Activated naive CD8-positive, alpha-beta T cell treated with anti-CD3 and anti-CD28 coated beads for 36 hours (primary cell): ENCODE measurements at regions not wholly inside any gene's neighbourhood (a gene's known extent, or its start where the extent isn't known, plus 50 kb on each side); places are given as distances from the start of the nearest gene placed in this dataset.
"Not testable (repeated sequence)": the region's sequence is repeated elsewhere in the genome, so short reads cannot be mapped to it uniquely, and the experiment has no call there.

Experiments
- DNase-seq: peaks from one replicate; pipeline ENCODE4 v3.0.0; 2021
- H3K27ac Mint-ChIP-seq: one replicate; pipeline ENCODE4 v1.8.0; 2022; ENCODE audit warnings: mild to moderate bottlenecking, moderate library complexity, mixed read lengths
- H3K27me3 Mint-ChIP-seq: one replicate; pipeline ENCODE4 v1.8.0; 2022; ENCODE audit warnings: mild to moderate bottlenecking, mixed read lengths
- H3K36me3 Mint-ChIP-seq: one replicate; pipeline ENCODE4 v1.8.0; 2021; ENCODE audit warnings: mild to moderate bottlenecking, mixed read lengths
- H3K4me1 Mint-ChIP-seq: one replicate; pipeline ENCODE4 v1.8.0; 2021; ENCODE audit warnings: mixed read lengths
- H3K4me3 Mint-ChIP-seq: one replicate; pipeline ENCODE4 v1.8.0; 2022; ENCODE audit warnings: mild to moderate bottlenecking, moderate library complexity, mixed read lengths
- H3K9me3 Mint-ChIP-seq: one replicate; pipeline ENCODE4 v1.8.0; 2022; ENCODE audit warnings: mixed read lengths

DNA sequence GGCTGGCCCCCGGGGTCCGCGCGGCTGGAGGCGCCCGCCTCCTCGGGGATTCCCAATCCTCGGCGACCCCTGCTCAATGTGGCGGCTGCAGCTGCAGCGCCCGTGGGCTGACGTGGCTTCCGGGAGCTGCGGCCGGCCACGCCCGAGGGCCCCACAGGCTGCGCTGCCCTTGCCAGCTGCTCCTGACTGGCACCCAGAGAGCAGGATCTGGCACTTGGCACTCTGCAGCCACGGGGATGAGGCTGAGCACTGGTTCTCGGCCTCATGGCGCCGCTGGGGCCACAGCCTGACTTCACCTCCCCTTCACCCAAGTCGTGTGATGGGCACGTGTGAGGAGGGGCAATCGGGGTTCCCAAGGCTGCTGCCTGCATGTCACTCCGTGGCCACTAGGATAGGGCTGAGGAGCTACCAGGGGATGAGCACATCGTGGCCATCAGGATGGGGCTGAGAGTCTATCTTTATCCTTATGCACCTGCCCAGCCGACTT, 267.8 kb upstream of the FRG2C start:
- Mint-ChIP-seq H3K36me3 (peaks cover 2% of the 10 kb centered on the region), H3K27ac (no peak overlapping the region), H3K4me1 (no peaks in the 10 kb centered on the region)

DNA sequence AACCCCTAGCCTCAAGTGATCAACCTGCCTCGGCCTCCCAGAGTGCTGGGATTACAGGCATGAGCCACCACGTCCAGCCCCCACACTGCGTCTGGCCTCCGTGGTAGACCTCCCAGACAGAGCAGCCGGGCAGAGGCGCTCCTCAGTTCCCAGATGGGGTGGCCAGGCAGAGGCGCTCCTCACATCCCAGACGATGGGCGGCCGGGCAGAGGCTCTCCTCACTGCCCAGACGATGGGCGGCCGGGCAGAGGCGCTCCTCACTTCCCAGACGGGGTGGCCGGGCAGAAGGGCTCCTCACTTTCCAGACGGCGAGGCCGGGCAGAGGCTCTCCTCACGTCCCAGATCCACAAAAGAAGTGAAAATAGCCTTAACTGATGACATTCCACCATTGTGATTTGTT, 266.6 kb upstream of the FRG2C start:
- H3K27ac Mint-ChIP-seq, H3K36me3 Mint-ChIP-seq, H3K4me1 Mint-ChIP-seq, H3K9me3 Mint-ChIP-seq, H3K27me3 Mint-ChIP-seq, DNase-seq, H3K4me3 Mint-ChIP-seq: not testable (repeated sequence)

More for the DNA sequence above, 267.8 kb upstream of the FRG2C start:
- Mint-ChIP-seq H3K4me3 (no peak overlapping the region), H3K9me3 (peaks cover 2% of the 10 kb centered on the region), H3K27me3 (peaks cover 9% of the 10 kb centered on the region)
- no peak for DNase-seq

DNA sequence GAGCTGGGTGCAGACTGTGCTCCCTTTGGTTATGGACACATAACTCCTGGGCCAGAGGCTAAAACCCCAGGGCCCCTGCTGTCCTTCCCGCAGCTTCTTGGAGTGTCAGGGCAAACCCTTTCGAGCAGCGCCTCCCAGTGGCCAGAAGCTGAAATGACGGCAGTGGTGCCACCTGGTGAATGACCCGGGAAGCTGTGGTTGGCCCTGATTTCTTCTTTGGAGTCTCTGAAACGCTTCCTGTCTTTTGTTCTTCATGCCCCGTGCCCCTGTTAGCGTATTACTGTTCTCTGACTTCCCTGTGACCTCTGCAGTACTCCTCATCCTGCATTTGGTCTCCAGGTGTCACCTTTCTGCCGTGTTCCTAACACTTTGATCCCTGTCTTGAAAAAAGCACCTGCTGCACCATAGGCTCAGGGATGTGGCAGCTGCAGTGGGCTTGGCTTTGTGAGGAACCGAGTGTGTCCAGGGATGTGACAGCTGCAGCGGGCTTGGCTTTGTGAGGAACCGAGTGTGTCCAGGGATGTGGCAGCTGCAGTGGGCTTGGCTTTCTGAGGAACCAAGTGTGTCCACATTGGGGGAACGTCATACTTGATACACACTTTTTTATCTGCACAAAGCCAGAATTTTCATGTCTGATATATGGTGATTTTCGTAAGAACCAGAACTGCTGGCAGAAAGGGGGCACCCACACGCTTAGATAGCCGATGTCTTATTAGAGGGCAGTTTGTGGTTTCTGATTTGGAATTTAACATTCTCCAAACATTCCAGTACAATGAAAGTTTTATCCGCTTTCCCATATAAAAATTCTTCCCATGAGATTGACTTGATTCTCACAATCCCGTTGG, 241.8 kb upstream of the FRG2C start:
- not testable (repeated sequence) for H3K27ac Mint-ChIP-seq, H3K27me3 Mint-ChIP-seq, H3K4me3 Mint-ChIP-seq, H3K4me1 Mint-ChIP-seq, H3K9me3 Mint-ChIP-seq, H3K36me3 Mint-ChIP-seq
- DNase-seq, result peak; percentile 35

DNA sequence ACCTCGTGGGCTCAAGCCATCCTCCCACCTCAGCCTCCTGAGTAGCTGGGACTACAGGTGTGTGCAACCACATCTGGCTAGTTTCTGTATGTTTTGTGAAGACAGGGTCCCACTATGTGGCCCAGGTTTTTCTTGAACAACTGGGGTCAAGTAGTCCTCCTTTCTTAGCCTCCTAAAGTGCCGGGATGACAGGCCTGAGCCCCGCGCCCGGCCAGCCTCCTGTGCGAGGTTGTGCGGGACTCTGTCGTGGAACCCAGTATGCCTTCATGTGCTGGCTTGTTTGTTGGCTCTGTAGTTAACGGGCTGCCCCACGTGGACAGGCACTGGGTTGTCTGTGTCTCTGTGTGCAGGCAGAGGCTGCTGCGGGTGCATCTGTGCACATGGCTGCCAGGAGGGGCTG, 238.7 kb upstream of the FRG2C start:
- H3K27ac Mint-ChIP-seq, H3K36me3 Mint-ChIP-seq: not testable (repeated sequence)

DNA sequence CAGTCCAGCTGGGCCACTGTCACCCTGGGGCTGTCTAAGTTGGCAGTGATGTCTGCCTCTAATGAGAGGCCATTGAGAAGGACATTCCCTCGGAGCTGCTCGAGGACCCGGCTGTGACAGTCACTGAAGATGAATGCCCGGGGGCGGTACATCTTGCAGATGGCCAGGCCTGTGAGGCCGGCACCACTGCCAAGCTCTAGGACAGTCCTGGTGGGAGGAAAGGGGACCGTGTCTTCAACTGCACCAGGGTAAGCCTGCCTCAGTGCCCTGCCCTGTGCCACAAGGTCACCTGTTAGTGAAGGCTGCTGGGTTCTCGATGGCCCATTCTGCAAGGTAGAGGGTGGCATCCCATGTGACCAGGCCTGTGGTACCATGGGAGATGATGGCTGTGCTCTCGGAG, 236.6 kb upstream of the FRG2C start:
- H3K4me3 Mint-ChIP-seq, result not testable (repeated sequence)

More for the DNA sequence above, 238.7 kb upstream of the FRG2C start:
- H3K9me3 Mint-ChIP-seq, H3K27me3 Mint-ChIP-seq, H3K4me3 Mint-ChIP-seq, DNase-seq, H3K4me1 Mint-ChIP-seq: not testable (repeated sequence)

DNA sequence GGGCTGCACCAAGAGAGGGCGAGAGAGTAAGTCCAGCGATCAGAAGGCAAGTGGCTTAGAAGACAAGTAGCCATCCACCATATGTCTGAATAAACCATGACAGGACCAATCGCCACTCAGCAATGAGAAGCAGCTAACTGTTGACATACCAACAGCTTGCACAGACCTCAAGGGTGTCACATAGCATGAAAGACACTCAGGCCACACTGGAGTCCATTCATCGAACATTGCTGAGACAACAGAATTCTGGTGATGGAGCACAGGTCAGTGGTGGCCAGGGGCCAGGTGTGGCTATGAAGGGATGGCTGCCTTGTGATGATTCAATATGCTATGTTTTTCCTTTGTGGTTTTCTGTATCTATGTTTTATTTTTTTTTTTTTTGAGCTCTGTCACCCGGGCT, 236.2 kb upstream of the FRG2C start:
- not testable (repeated sequence) for H3K9me3 Mint-ChIP-seq, H3K4me3 Mint-ChIP-seq, H3K4me1 Mint-ChIP-seq, H3K36me3 Mint-ChIP-seq, DNase-seq, H3K27ac Mint-ChIP-seq, H3K27me3 Mint-ChIP-seq

More for the DNA sequence above, 236.6 kb upstream of the FRG2C start:
- H3K9me3 Mint-ChIP-seq, H3K27ac Mint-ChIP-seq, DNase-seq, H3K4me1 Mint-ChIP-seq, H3K36me3 Mint-ChIP-seq, H3K27me3 Mint-ChIP-seq: not testable (repeated sequence)

DNA sequence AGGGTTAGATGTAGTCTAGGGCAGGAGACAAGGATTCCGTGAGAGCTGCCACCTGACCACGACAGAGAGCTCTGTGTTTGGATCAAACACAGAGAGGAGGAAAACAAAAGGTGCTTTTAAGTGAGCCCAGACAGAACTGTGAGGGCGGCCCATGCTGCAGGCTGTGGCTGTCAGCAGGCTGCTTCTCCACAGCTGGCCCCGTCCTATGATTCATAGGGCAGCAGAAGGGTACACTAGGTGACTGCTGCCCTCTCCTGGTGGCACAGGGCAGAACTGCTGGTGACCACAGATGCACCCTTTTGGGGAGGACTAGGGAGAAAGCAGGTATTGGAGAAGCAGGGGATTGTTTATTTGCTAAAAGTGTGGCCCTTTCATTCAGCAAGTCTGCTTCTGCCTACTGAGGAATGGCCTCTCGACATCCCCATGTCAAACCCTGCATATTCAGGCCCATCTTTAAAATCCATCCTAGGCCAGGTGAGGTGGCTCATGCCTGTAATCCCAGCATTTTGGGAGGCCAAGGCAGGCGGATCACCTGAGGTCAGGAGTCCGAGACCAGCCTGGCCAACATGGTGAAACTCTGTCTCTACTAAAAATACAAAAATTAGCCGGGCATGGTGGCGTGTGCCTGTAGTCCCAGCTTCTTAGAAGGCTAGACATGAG, 234.4 kb upstream of the FRG2C start:
- H3K27ac Mint-ChIP-seq, H3K4me3 Mint-ChIP-seq, H3K27me3 Mint-ChIP-seq, H3K9me3 Mint-ChIP-seq: not testable (repeated sequence)
- Mint-ChIP-seq H3K4me1 (peaks cover 18% of the 10 kb centered on the region), H3K36me3 (peaks cover 12% of the 10 kb centered on the region)
- peak; percentile 69 for DNase-seq

DNA sequence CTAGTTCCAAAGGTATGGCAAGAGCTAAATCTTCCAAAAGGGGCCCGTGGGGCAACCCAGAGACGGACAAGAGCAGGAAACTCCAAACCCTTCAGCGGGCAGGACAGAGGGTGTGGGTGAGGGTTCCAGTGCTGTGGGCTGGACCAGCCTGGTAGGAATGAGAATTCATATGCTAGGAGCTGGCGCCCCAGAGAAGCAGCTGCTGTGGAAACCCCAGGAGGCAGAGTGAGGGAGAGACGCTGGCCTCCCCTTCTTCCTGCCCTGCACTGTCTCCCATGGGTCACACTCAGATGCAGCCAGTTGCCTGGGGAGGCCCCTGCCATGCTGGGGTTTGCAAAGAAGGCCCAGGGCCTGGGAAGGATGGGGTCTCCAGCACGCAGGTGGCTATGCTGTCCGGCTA, 233.7 kb upstream of the FRG2C start:
- not testable (repeated sequence) for H3K4me3 Mint-ChIP-seq, H3K27ac Mint-ChIP-seq, H3K9me3 Mint-ChIP-seq, H3K27me3 Mint-ChIP-seq, DNase-seq
- H3K4me1 Mint-ChIP-seq, result peaks cover 18% of the 10 kb centered on the region
- peaks cover 12% of the 10 kb centered on the region for H3K36me3 Mint-ChIP-seq

DNA sequence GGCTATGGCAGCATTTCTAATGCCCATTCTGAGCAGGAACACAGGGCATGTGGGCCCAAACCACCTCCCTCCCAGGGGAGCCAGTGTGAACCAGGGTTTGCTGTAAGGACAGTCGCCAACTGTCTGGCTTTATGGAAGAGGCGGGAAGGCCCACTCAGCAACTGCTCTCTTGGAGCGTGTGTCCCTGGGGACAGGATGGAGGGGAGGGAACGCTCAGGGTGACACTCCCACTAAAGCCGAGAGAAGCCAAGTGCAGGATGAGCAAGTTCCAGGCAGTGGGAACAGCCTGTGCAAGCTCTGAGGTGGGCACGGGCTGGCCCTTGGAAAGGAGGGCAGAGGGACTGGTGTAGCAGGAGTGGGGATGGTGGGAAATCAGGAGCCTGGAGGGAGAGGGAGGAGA, 233.0 kb upstream of the FRG2C start:
- DNase-seq, H3K27me3 Mint-ChIP-seq, H3K9me3 Mint-ChIP-seq, H3K27ac Mint-ChIP-seq, H3K4me3 Mint-ChIP-seq: not testable (repeated sequence)
- H3K4me1 Mint-ChIP-seq, result peaks cover 19% of the 10 kb centered on the region
- peaks cover 12% of the 10 kb centered on the region for H3K36me3 Mint-ChIP-seq

DNA sequence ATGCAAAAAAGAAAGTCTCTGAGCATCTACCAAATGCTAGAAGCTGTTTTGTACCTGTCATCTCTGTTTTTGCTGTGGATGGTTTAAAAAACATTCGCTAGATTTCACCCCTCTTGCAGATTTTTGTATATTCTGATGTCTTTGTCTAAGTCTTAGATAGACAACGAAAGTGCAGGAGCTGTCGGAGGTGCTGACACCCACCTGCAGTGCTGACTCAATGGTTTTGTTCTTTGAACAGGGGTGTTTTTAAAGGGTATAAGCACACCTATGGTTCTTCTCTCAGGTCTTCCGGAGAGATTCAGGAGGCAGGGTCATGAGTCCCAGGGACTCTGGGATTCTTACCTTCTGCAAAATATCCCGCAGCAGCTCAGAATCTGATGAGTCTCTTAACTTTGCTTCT, 231.7 kb upstream of the FRG2C start:
- H3K36me3 Mint-ChIP-seq, result peaks cover 12% of the 10 kb centered on the region
- peaks cover 21% of the 10 kb centered on the region for H3K4me1 Mint-ChIP-seq
- H3K4me3 Mint-ChIP-seq, H3K9me3 Mint-ChIP-seq, DNase-seq, H3K27ac Mint-ChIP-seq, H3K27me3 Mint-ChIP-seq: not testable (repeated sequence)

DNA sequence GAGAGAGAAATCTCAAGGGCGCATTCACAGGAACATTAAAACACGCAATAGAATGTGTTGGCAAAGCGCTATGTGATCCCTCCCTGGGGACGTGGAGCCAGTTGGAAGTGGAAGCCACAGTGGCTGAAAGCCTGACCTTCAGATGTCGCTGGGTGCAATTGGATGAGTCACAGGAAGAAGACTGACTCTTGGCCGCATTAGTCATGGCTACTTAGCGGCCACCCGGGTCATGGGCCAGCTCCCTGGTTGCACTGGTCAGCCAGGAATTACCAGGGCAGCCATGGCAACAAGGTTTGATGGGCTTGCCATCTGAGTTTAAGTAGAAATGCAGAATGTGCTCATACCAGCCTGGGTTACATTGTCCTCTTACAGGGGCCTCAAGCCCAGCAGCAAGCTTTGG, 231.2 kb upstream of the FRG2C start:
- Mint-ChIP-seq H3K36me3 (peaks cover 12% of the 10 kb centered on the region), H3K4me1 (peaks cover 21% of the 10 kb centered on the region), H3K27ac (peak overlapping the region; percentile 99)
- DNase-seq, H3K27me3 Mint-ChIP-seq, H3K4me3 Mint-ChIP-seq, H3K9me3 Mint-ChIP-seq: not testable (repeated sequence)

DNA sequence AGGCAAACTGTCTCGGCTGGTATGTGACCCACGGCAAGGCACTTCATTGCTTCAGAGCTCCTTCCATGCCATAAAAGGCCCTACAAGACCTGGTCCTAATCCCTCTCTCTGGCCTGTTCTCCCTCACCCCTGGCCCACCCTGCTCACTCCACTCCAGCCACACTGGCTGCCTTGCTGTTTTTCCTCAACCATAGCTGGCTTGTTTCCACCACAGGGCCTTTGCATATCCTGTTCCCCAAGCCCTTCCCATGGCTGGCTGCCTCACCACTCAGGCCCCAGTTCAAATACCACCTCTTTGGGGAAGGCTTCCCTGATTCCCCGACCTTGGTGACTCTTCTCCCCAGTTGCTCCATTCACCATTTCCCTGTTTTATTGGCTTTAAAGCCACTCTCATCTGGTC, 230.8 kb upstream of the FRG2C start:
- DNase-seq, H3K4me3 Mint-ChIP-seq, H3K27me3 Mint-ChIP-seq, H3K9me3 Mint-ChIP-seq: not testable (repeated sequence)
- peaks cover 21% of the 10 kb centered on the region for H3K4me1 Mint-ChIP-seq
- peak overlapping the region; percentile 99 for H3K27ac Mint-ChIP-seq
- peaks cover 11% of the 10 kb centered on the region for H3K36me3 Mint-ChIP-seq

DNA sequence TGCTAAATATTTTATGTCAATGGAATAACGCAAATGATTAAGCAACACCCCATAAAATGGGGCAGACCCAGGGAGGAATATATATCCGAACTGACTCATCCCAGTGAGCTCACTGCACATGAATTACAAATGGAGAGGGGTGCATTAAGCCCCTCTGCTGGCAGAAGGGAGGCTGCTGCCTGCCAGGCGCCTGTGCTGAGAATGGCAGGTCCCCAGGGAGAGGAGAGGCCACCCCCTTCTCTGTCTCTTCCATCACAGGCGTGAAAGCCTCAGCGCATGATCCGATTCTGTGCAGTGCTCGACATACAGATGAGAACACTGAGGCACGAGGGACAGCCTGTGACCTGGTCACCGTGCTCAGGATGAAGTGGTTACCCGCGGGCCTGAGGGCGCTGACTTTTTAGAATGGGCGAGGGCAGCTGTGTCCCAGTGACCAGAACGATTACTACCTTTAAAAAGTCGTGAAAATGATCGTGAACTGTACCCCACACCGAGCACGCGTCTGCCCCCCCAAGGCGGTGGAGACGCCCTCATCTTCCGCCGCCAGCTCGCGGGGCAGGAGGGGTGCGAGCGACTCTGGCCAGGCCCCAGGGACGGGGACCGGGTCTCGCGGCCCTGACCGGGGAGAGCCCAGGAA, 229.7 kb upstream of the FRG2C start:
- not testable (repeated sequence) for H3K27me3 Mint-ChIP-seq
- peak; percentile 27 for DNase-seq

DNA sequence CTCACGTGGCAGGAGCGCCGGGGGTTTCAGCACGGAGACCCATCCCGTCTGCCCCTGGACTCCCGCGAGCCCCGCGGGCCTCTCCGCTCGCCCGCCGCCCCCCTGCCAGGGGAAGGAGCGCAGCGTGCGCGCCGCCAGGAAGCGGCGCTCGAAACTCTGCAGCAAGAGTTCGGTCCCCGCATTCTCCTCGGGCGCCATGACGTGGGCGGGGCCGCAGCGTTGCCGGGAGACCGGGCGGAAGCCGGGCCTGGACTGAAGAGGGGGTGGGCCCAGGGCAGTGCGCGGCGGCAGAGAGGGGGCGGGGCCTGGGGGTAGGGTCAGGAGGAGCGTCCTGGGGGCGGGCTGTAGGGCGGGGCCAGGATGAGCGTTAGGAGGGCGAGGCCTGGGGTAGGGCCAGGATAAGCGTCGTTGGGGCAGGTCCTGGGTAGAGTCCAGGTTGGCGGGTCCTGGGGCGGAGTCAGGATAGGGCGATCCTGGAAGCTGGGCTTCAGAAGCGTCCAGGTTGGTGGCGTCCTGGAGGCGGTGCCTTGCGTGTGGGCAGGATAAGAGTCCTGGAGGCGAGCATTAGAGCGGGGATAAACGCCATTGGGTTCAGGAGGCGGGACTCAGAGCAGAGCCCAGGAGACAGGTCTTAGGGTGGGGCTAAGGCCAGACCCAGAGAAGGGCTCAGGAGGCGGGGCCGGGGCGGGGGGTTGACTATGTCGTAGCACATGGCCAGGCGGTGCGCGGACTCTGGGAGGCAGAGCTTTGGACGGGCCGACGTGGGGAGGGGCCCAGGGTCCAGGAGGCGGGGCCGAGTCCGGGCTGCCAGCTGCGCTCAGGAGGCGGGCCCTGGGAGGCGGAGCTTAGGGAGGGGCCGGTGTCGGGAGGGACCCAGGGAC, 229.0 kb upstream of the FRG2C start:
- peaks cover 15% of the 10 kb centered on the region for H3K4me1 Mint-ChIP-seq

More for the DNA sequence above, 229.7 kb upstream of the FRG2C start:
- H3K36me3 Mint-ChIP-seq, H3K9me3 Mint-ChIP-seq: not testable (repeated sequence)
- Mint-ChIP-seq H3K4me1 (peaks cover 16% of the 10 kb centered on the region), H3K27ac (peak overlapping the region; percentile 99), H3K4me3 (peak overlapping the region; percentile 96)

More for the DNA sequence above, 229.0 kb upstream of the FRG2C start:
- H3K27me3 Mint-ChIP-seq, H3K9me3 Mint-ChIP-seq, H3K36me3 Mint-ChIP-seq: not testable (repeated sequence)
- Mint-ChIP-seq H3K4me3 (peak overlapping the region; percentile 96), H3K27ac (peak overlapping the region; percentile 99)
- DNase-seq, result peak; percentile 94
